CD1c-positive myeloid dendritic cell (primary cell): ENCODE measurements at regions not wholly inside any gene's neighbourhood (a gene's known extent, or its start where the extent isn't known, plus 50 kb on each side); places are given as distances from the start of the nearest gene placed in this dataset.
A peak's percentile ranks its signal among the peaks of the same experiment; 100 is the strongest.
"Not testable (repeated sequence)": the region's sequence is repeated elsewhere in the genome, so short reads cannot be mapped to it uniquely, and the experiment has no call there.

ENCODE experiments used
- DNase-seq: peaks from one replicate; pipeline ENCODE4 v3.0.0-alpha.2; 2016; ENCODE audit errors: extremely low spot score

- DNase-seq: not testable (repeated sequence)
These were observed 84.4 kb upstream of the ANTXRL start for GRCh38 chr10:46202405-46202804.

GRCh38 chr10:46204482-46205102 is 82.2 kb upstream of the ANTXRL start:
- not testable (repeated sequence) for DNase-seq

- DNase-seq: not testable (repeated sequence)
These were observed 76.4 kb upstream of the ANTXRL start for GRCh38 chr10:46210427-46210826.

- no peak for DNase-seq
These were observed 71.4 kb upstream of the ANTXRL start for GRCh38 chr10:46215426-46215825.

DNA sequence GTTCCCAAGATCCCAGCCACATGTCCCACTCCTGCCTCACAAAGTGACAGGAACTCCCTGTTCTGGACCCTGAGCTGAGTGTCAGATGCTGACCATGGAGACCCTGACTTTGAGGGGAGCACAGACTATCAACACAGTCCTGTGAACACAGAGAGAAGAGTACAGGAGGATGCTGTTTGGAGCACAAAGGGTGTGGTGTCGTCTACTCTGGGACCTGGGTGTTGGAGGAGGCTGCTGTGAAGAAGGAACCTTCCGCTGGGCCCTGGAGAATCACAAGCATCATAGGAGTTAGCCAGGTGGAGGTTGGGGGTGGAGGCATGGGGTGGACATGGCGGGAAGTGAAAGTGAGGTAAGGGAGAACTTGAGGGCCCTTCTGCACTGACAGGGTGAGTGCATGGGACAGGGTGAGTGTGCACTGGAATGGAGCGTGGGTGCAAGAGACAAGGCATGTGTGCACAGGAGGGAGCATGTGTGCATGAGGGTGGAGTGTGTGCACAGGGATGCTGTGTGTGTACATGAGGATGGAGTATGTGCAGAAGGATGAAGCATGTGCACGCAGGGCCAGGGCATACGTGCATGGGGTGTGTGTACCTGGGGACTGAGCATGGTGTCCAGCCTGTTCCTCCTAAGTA is 70.7 kb upstream of the ANTXRL start:
- no peak for DNase-seq

- peak; percentile 47 for DNase-seq
These were observed 69.7 kb upstream of the ANTXRL start for GRCh38 chr10:46216836-46217751.

DNA sequence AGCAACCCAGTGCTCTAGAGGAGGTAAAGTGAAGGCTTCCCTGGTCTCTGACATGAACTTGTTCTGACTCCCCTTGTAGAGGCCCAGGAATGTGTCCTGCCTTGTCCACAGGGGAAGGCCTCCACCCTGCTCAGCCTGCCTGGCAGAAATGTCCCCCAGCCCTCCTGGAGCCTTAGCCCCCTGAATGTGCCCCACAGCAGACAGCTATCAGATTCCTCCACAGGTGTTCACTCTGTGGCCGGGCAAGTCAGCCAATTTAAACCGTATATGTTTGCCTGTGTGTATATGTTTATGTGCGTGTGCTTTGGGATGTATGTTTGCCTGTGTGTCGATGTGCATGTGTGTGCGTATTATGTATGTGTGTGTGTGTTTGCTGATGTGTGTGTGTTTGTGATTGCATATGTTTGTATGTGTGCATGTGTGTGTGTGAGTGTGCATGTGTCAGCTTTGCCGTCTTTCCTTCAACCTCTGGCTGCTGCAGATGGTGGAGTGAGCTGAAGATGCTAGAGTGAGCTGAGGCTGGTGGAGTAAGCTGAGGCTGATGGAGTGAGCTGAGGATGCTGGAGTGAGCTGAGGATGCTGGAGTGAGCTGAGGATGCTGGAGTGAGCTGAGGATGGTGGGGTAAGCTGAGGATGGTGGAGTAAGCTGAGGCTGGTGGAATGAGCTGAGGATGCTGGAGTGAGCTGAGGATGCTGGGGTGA is 68.9 kb upstream of the ANTXRL start:
- DNase-seq: no peak

DNA sequence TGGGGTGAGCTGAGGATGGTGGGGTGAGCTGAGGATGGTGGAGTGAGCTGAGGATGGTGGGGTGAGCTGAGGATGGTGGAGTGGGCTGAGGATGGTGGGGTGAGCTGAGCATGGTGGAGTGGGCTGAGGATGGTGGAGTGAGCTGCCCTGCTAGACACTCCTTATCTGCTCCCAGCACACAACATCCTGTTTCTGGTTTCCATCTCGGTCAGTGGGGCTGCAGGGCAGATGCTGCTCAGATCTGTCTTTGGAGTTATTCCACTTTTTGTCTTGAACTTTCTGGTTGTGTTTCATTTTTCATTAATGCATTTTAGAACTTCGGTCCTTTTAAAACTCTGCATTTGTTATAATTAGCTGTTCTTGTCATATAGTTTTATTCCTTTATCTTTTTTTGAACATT is 67.9 kb upstream of the ANTXRL start:
- DNase-seq: no peak

- not testable (repeated sequence) for DNase-seq
These were observed 67.3 kb upstream of the ANTXRL start for GRCh38 chr10:46219431-46219990.

DNA sequence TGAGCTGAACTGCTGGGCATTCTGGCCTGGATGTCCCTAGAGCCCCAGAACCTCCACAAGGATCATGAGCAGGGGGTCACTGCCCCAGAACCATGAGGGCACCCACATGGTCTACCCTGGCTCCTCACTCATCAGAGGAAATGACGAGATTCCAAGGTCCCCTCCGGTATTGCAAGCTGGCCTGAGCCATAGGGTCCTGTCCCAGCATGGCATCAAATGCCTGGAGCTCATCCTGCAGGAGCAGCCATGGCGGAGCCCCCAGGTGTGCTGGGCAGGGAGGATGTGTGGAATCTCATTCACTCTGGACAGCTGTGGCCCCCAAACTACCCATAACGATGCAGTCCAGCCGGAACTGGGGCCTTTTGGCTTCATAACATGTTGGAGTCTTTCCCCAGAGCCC is 66.6 kb upstream of the ANTXRL start:
- DNase-seq: no peak

DNA sequence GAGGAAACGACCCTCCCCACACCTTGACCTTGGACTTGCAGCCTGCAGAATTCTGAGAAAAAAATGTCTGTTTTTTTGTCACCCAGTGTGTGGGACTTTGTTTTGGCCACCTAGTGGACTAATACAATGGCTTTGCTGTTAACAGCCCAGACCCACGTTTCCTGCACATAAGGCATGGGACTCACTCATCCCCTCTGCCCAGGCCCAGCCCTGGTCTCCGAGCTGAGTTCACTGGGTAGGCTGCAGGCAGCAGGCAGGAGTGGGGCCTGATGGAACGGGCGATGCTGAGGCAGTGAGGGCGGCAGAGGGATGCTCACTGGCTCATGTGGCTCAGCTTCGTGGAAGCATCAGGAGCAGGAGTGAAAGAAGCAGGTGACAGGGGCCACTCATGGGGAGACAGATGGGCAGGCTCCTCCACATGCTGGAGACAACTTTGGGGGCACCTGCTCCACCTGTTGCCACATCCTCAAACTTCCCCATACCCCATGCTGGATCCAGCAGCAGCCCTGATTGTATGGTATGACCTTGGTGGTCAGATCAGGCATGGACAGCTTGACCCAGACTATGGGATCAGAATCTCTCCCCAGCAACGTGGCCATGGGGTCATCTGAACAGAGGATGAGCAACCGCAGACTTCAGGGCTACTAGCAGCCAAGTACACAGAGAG is 65.8 kb upstream of the ANTXRL start:
- DNase-seq: no peak

DNA sequence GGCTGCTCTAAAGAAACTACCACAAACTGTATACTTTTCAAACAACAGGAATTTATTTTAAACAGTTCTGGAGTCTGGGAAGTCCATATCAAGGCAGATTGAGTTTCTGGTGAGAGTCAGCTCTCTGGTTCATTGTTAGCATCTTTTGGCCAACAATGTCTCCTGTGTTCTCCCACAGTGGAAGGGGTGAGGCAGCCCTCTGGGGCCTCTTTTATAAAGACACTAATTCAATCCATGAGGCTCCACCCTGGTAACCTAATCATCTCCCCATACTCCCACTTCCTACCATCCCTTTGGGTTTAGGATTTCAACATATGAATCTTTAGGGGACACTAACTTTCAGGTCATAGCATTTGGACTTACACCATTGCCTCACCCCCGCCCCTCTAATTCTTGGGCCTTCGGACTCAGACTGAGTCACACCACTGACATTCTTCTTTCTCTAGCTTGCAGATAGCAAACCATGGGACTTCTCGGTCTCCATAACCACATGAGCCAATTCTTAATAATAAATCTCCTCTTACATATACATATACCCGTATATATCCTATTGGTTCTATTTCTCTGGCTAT is 64.3 kb upstream of the ANTXRL start:
- DNase-seq: no peak

GRCh38 chr10:46223064-46223480 is 63.7 kb upstream of the ANTXRL start:
- no peak for DNase-seq

- DNase-seq: no peak
These were observed 63.0 kb upstream of the ANTXRL start for GRCh38 chr10:46223626-46224413.

GRCh38 chr10:46224414-46224682 is 62.4 kb upstream of the ANTXRL start:
- no peak for DNase-seq

DNA sequence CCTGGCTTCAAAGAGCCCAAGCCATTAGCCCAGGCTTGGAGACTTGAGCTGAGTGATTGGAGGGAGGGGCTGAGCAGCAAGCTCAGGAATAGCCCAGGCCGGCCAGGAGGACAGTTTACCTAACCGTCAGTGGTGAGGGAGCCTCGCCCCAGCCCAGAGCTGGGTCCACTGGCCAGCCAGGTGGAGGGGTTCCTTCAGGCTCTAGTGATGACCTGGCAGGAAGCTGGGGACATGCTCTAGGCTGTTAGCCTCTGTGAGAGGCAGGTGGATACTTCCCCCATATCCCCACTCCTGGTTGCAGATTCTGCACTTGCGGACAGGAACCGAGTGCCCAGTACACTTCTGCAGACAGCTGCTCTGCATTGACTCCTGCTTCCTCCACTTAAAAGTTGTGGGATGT is 61.2 kb upstream of the ANTXRL start:
- DNase-seq: no peak

GRCh38 chr10:46226232-46226631 is 60.6 kb upstream of the ANTXRL start:
- DNase-seq: no peak

DNA sequence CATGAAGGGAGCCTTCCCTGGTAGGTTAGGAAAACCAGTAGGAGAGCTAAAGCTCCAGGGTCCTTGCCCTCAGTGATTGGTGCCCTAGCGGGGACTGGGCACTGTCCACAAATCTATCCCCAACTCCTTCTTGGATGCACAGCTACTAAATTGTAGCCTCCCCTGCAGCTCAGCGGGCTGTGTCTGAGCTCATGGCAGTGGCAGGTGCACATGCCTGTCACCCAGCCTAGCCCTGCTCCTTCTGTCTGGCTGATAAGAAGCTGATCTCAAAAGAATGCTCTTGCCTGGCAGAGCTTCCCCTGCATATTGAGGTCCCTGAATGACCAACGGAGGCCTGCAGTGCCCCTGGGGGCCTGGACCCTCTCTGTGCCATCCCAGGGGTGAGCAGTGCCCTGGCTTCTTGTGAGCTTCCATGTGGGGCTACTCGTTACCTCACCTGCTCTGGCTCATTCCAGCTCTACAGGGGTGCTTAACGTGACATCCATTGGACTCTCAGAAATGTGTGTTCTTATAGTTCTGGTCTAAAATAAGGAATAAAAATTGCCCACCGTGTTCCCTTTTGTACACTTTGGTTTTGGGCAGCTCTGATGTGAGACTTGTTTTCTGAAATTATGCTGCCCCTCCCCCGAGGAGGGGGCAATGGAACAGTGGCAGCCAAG is 59.8 kb upstream of the ANTXRL start:
- no peak for DNase-seq

DNA sequence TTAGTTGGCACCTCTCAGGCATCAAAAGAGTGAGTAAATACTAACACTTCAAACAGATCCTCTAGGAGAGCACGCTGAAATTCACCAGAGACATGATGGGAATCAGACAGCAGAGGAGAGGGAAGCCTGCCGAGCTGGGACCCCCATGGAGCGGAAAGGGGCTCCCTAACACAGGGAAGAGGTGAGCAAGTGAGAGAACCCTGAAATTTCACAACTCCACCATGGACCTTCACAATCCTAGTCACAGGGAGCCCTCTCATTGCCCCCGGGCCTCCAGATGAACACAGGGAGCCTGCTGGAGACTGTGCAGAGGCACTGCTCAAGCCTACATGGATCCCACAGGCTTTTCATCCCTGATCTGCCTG is 59.2 kb upstream of the ANTXRL start:
- DNase-seq: no peak
